ENCODE measurements at regions not wholly inside any gene's neighbourhood (a gene's known extent, or its start where the extent isn't known, plus 50 kb on each side); places are given as distances from the start of the nearest gene placed in this dataset.

DNA sequence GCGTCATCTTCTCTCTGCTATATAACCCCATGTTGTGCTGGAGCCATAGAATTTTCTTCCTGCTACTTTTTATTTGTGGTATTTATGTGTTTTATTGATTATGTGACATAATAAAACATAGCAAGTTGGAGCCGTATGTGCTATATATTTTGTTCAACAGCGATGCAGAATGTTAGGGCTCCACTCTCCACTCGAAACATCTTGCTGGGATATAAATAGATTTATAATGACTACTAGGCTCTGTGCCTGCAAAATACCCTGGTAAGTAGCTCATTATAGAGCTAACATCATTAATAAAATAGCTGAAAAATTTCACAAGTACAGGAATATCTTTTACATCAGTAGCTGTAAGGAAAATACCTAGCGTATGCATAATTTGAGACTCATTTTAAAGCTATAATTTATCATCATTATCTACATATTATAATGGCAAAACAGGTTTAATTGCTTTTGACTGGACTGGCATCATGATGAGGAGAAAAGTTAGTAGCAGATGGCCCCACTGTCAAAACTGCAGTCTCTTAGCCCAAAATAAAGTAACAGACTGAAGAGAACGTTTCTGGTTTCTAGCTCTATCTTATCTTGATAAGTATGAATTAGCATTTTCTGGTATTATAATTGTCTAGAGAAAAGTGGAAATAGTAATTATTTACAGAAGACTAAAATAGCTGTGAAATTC, 263.0 kb downstream of the NEDD1 start:
- no peaks in the 10 kb centered on the region for H3K9me3 Mint-ChIP-seq

DNA sequence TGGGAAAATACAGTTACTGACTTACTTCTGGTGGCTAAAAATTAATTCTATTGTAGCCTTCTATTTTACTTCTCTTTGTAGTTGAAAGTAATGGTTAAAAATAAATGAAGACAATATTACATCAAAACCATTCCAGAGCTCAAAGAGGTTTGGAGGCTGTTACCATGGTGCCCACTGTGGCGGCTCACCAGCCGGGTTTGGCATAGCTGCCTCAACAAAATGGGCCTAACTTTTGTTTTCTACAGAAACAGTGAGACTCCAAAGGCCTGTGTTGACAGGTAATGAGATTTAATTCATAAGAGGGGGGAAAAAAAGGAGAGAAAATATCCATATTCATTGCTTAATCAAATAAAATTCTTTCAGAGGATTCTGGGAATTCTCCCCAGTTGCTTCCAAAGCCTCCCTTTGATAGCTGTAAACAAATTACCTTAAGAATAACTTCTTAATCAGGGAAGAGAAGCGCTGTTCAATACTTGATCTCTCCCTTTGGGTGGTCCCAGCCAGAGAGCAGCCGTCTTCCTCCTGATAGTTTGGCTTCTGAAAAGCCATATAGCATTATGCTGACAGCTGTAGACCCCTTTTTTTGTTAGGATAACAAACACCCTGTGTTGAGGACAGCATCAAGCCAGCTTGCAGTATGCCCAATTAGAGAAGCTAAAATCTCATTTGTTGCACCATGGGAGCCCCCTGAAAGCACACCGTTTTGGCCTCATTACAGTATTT, 266.8 kb downstream of the NEDD1 start:
- H3K27me3 Mint-ChIP-seq (ENCODE audit: low read depth in 3 of 3): peaks cover 0 to 2% (median under 1%) of the 10 kb centered on the region in 3 donors
- no peak for DNase-seq
- no peaks in the 10 kb centered on the region for H3K4me1 Mint-ChIP-seq
- peaks cover 0 to 6% (median 0%) of the 10 kb centered on the region in 6 donors for H3K9me3 Mint-ChIP-seq
- H3K4me3 Mint-ChIP-seq: no peak overlapping the region
- no peaks in the 10 kb centered on the region for H3K36me3 Mint-ChIP-seq
- no peak overlapping the region for H3K27ac Mint-ChIP-seq

More for the DNA sequence above, 263.0 kb downstream of the NEDD1 start:
- DNase-seq: no peak
- H3K4me1 Mint-ChIP-seq: no peaks in the 10 kb centered on the region
- no peak overlapping the region for H3K27ac Mint-ChIP-seq
- no peak overlapping the region for H3K4me3 Mint-ChIP-seq
- peaks cover 0 to 2% (median 0%) of the 10 kb centered on the region in 3 donors for H3K27me3 Mint-ChIP-seq (ENCODE audit: low read depth in 3 of 3)
- no peaks in the 10 kb centered on the region for H3K36me3 Mint-ChIP-seq

DNA sequence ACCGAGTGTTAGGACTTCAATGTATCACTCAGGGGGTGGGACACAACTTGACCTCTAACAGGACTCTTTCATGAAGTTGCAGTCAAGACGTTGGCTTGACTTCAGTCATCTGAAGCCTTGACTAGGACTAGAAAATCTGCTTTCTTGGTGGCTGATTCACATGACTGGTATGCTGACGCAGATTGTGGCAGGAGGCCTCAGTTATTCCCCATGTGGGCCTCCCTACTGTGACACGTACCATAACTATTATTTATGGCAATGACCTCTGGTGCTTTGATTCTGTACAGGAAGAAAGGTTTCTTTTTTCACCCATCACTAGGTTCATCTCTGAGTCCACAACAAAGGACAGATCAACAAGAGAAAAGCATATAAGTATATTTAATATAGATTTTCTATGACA, 270.4 kb downstream of the NEDD1 start:
- Mint-ChIP-seq H3K4me3 (no peak overlapping the region), H3K4me1 (no peaks in the 10 kb centered on the region), H3K36me3 (no peaks in the 10 kb centered on the region), H3K27me3 (ENCODE audit: low read depth in 3 of 3) (peaks cover 0 to 1% (median 0%) of the 10 kb centered on the region in 3 donors), H3K27ac (no peak overlapping the region), H3K9me3 (peaks cover 0 to 8% (median 1%) of the 10 kb centered on the region in 6 donors)
- DNase-seq: no peak

DNA sequence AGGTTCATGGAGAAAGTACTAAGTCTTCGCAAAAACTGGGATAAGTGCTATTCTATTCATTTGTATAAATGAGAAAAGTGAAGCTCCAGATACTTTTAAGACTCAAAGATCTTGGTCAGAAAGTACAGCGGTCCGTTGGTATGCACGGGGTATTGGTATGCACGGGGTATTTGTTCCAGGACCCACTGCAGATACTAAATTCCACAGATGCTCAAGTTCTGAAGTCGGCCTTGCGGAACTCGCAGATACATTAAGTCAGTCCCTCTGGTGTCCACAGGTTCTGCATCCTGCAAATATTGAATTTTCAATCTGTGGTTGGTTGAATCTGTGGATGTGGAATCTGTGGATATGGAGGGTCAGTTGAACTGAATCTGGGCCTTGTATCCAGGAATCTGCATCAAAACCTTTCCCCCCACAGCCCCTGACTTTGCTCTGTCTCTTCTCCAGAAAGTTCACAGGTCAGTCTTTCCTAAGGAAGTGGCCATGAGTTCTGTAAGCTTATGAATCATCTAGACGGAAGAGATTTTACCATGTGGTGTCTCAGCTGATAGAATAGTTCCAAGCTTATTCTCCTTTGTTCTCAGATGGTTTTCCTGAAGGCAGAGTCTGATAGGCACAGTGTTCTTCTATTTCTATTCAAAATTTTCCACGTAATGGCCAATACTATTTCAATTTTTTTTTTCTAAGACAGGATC, 274.7 kb downstream of the NEDD1 start:
- Mint-ChIP-seq H3K36me3 (no peaks in the 10 kb centered on the region), H3K9me3 (peaks cover 0 to 6% (median 4%) of the 10 kb centered on the region in 6 donors), H3K4me3 (no peak overlapping the region), H3K27me3 (ENCODE audit: low read depth in 3 of 3) (peaks cover 0 to 1% (median 0%) of the 10 kb centered on the region in 3 donors), H3K27ac (no peak overlapping the region), H3K4me1 (no peaks in the 10 kb centered on the region)
- no peak for DNase-seq

DNA sequence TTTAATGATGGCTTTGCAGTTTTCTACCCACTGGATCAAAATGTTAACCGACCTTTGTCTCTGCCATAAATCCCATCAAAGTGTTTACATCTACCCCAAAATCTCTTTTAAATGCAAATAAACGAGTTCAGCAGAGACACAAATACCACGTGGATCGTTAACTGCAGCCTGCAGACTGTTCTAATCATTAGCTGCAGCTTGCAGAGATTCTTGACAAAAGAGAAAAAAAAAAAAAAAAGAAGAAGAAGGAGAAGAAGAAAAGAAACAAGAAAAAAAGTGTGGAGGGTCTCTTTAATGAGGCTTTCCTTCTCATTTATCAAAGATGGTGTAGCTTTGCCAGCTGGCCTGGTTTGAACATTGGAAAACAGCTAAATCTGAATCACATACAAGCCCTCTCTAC, 275.7 kb downstream of the NEDD1 start:
- Mint-ChIP-seq H3K27ac (no peak overlapping the region), H3K4me3 (no peak overlapping the region), H3K36me3 (no peaks in the 10 kb centered on the region), H3K4me1 (no peaks in the 10 kb centered on the region), H3K27me3 (ENCODE audit: low read depth in 3 of 3) (peaks cover 0 to 1% (median 0%) of the 10 kb centered on the region in 3 donors), H3K9me3 (peaks cover 0 to 6% (median 4%) of the 10 kb centered on the region in 6 donors)
- no peak for DNase-seq

DNA sequence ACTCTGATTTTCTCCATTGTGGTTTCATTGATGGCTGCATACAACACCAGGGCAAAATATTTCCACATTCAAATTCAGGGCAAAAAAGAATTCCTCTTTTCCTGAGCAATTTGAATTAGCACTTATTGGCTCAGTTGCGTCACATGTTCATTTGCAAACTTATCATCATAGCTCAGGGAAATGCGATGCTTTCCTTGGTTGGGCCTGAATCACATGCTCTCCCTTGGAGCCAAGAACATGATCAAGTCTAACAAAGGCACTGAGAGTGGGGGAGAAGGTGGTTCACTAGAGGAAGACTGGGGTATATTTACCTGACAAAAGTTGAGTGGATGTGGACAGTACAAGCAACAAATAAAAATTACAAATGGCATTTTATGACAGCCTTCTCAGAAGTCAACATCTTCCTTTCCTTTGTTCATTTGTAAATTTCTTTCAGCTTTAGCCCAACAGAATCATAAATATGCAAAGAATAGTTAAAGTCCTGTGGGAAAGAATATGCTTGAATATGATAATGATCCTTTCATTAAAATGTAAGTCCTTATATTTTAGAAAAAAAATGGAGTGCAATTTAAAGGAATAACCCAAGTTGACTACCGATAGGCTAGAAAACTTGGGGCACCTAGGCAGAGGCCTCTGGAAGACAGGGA, 277.2 kb downstream of the NEDD1 start:
- DNase-seq: no peak
- H3K9me3 Mint-ChIP-seq: peaks cover 0 to 6% (median 2%) of the 10 kb centered on the region in 6 donors
- H3K4me1 Mint-ChIP-seq: no peaks in the 10 kb centered on the region
- H3K4me3 Mint-ChIP-seq: no peak overlapping the region
- no peaks in the 10 kb centered on the region for H3K27me3 Mint-ChIP-seq (ENCODE audit: low read depth in 3 of 3)
- H3K36me3 Mint-ChIP-seq: no peaks in the 10 kb centered on the region
- H3K27ac Mint-ChIP-seq: no peak overlapping the region

DNA sequence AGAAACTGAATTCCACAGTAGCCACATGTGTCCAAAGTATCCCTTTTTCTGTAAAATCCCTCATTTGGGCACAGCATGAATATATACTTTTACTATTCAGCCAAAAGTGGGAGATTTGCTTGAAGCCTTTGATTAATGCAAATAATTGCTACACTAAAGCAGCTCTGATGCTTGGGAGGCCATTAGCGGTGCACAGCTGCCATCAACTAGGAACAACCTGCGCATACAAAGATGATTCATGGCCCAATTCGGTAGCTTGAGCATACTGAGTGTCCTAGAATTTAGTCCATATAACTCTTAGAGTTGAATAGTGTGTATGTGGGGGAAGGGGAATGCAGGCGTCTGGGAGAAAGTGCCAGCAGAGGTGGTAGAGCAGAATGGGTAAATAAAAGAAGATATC, 277.0 kb upstream of the RMST start:
- DNase-seq: no peak
- Mint-ChIP-seq H3K9me3 (peaks cover 0 to 6% (median 1%) of the 10 kb centered on the region in 6 donors), H3K27me3 (ENCODE audit: low read depth in 3 of 3) (no peaks in the 10 kb centered on the region), H3K27ac (no peak overlapping the region), H3K4me3 (no peak overlapping the region), H3K4me1 (no peaks in the 10 kb centered on the region), H3K36me3 (no peaks in the 10 kb centered on the region)

DNA sequence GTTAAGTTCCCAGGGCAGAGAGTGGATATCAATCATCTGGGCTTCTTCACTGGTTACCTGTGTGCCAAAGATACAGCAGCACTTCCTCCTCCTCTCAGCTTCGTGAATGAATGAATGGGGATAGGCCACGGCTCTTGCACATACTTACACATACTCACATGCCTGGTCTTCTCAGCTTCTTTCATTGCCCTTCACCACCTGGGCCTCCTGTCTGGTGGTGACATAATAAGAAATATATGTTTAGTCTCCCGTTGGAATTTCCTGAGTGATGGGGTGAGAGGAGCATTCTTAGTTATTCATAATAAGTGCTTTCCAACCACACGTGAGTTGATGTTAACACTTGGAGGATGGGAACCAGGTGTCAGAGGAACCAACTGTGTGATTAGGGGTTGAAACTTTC, 268.1 kb upstream of the RMST start:
- no peaks in the 10 kb centered on the region for H3K4me1 Mint-ChIP-seq
- H3K9me3 Mint-ChIP-seq: peaks cover 2 to 15% (median 7%) of the 10 kb centered on the region in 6 donors
- peaks cover 0 to 3% (median 1%) of the 10 kb centered on the region in 3 donors for H3K27me3 Mint-ChIP-seq (ENCODE audit: low read depth in 3 of 3)
- H3K36me3 Mint-ChIP-seq: no peaks in the 10 kb centered on the region
- no peak overlapping the region for H3K27ac Mint-ChIP-seq
- H3K4me3 Mint-ChIP-seq: no peak overlapping the region
- DNase-seq: no peak

DNA sequence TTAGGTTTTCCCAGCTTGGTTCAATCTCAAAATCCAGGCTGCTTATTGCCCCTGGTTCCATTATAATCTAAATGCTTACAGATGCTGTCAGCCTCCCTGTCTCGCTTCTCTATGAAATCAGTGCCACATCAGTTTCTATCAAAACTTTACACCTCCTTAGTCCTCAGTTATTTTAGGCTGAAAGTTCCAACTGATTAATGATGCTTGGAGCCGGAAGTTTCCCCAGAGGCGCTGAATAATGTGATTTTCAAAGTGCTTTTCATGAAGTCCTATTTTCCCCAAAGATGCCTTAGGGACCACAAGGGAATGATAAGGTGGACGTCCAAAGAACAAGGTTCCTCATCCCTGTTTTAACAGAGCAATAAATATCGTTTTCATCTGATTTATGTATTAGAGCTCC, 262.4 kb upstream of the RMST start:
- Mint-ChIP-seq H3K27me3 (ENCODE audit: low read depth in 3 of 3) (peaks cover 0 to 3% (median 1%) of the 10 kb centered on the region in 3 donors), H3K27ac (no peak overlapping the region), H3K9me3 (peaks cover 0 to 7% (median 2%) of the 10 kb centered on the region in 6 donors), H3K4me3 (no peak overlapping the region), H3K36me3 (no peaks in the 10 kb centered on the region), H3K4me1 (no peaks in the 10 kb centered on the region)
- DNase-seq: no peak

DNA sequence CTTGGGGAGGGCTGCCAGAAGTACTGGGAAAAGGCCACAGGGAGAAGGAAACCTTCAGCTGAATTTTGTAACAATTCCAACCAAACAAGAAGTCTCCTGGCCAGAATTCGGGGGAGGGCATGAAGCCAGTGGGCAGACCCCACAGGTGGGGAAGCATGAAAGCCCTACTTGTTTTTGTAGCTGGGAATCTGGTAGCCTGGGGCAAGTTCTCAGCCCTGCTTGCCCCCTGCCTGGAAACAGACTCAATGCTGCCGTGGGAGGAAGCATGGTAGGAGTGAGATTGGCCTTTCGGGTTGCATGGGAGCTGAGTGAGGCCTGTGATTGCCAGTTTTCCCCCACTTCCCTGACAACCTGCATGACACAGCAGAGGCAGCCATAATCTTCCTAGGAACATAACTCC, 259.2 kb upstream of the RMST start:
- peaks cover 0 to 4% (median 0%) of the 10 kb centered on the region in 3 donors for H3K27me3 Mint-ChIP-seq (ENCODE audit: low read depth in 3 of 3)
- no peaks in the 10 kb centered on the region for H3K36me3 Mint-ChIP-seq
- no peaks in the 10 kb centered on the region for H3K4me1 Mint-ChIP-seq
- peaks cover 0 to 9% (median under 1%) of the 10 kb centered on the region in 6 donors for H3K9me3 Mint-ChIP-seq
- H3K4me3 Mint-ChIP-seq: no peak overlapping the region
- no peak for DNase-seq
- no peak overlapping the region for H3K27ac Mint-ChIP-seq

DNA sequence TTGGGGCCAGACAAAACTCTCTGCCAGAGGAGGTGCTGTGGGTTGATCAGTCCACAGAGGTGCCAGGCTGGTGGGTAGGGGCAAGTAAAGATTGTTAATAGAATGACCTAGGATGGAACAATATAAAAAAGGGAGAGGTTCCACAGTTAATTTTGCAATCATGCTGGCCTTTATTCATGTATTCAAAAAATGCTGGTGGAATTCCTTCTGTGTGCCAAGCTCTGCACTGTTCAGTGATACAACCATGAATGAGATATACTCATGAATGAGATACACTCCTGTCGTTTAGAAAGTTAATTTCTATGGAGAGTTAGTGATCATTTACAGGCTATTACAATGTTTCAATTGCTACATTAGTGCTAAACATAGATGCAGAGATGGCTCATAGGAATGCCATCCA, 252.6 kb upstream of the RMST start:
- H3K4me1 Mint-ChIP-seq: no peaks in the 10 kb centered on the region
- peaks cover 0 to 4% (median 0%) of the 10 kb centered on the region in 3 donors for H3K27me3 Mint-ChIP-seq (ENCODE audit: low read depth in 3 of 3)
- DNase-seq: no peak
- no peak overlapping the region for H3K4me3 Mint-ChIP-seq
- no peaks in the 10 kb centered on the region for H3K36me3 Mint-ChIP-seq
- H3K27ac Mint-ChIP-seq: no peak overlapping the region
- H3K9me3 Mint-ChIP-seq: peaks cover 0 to 5% (median 0%) of the 10 kb centered on the region in 6 donors

DNA sequence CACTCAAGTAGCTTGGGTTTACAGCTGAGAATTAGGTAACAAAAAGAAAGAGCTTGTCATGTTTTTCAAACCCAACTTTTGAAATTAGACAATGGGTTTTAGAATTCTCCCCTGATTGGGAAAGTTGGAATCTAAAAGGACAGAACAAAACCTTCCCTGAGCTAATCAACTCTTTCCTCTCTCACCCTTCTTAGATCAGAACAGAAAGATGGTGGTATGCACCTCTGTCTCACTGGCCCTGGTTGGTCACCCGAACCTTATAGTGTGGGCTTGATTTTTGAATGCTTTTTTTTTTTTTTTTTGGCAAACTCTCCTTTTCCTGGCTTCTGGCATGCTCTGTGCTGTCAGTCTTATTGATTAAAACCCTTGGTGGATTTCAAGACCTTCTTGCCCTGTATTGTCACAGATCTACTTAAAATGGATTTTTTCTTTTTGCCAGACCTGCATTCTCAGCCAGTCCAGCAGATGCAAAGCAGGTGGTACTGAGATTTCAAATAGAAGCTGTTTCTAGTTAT, 251.1 kb upstream of the RMST start:
- no peak overlapping the region for H3K4me3 Mint-ChIP-seq
- no peaks in the 10 kb centered on the region for H3K36me3 Mint-ChIP-seq
- H3K9me3 Mint-ChIP-seq: peaks cover 0 to 5% (median 0%) of the 10 kb centered on the region in 6 donors
- no peak overlapping the region for H3K27ac Mint-ChIP-seq
- peaks cover 0 to 4% (median 0%) of the 10 kb centered on the region in 3 donors for H3K27me3 Mint-ChIP-seq (ENCODE audit: low read depth in 3 of 3)
- DNase-seq: no peak
- no peaks in the 10 kb centered on the region for H3K4me1 Mint-ChIP-seq

DNA sequence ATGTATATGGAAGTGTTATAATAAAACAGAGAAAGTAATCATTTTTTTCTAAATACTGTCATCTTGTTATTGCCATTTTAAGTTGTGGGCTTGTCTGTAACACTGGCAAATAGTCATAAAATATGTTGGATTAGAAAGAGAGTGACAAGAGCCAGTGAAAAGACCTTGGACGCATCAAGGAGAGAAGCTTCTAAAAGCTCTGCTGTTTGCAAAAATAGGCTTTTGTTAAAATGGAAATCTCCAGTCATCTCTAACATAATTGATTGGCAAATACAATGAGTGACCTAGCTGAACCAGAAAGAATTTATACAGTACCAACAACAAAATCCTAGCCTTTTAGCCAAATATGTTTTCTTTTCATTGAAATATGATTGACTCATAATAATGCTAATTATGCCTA, 245.8 kb upstream of the RMST start:
- no peaks in the 10 kb centered on the region for H3K27me3 Mint-ChIP-seq (ENCODE audit: low read depth in 3 of 3)
- H3K36me3 Mint-ChIP-seq: no peaks in the 10 kb centered on the region
- no peak overlapping the region for H3K4me3 Mint-ChIP-seq
- DNase-seq: no peak
- no peaks in the 10 kb centered on the region for H3K4me1 Mint-ChIP-seq
- H3K9me3 Mint-ChIP-seq: peaks cover 0 to 3% (median 0%) of the 10 kb centered on the region in 6 donors
- no peak overlapping the region for H3K27ac Mint-ChIP-seq
